Stimulated activated CD4-positive, alpha-beta T cell treated with anti-CD3 and anti-CD28 coated beads, TNF-alpha, amount 100 ng/mL, for 48 hours (primary cell): ENCODE measurements at regions not wholly inside any gene's neighbourhood (a gene's known extent, or its start where the extent isn't known, plus 50 kb on each side); places are given as distances from the start of the nearest gene placed in this dataset.

Experiments used
- DNase-seq, 3 donors: peaks; one replicate each; pipeline ENCODE4 v3.0.0-alpha.2; 2020; ENCODE audit warnings: low read depth in 3 of 3

GRCh38 chr4:31058656-31059055 lies 338.5 kb downstream of the PCDH7 start:
- DNase-seq, result no peak

- no peak for DNase-seq
Measured at GRCh38 chr4:31059753-31060522, 339.8 kb downstream of the PCDH7 start.

GRCh38 chr4:31065086-31065485 lies 344.9 kb downstream of the PCDH7 start:
- DNase-seq, result no peak

DNA sequence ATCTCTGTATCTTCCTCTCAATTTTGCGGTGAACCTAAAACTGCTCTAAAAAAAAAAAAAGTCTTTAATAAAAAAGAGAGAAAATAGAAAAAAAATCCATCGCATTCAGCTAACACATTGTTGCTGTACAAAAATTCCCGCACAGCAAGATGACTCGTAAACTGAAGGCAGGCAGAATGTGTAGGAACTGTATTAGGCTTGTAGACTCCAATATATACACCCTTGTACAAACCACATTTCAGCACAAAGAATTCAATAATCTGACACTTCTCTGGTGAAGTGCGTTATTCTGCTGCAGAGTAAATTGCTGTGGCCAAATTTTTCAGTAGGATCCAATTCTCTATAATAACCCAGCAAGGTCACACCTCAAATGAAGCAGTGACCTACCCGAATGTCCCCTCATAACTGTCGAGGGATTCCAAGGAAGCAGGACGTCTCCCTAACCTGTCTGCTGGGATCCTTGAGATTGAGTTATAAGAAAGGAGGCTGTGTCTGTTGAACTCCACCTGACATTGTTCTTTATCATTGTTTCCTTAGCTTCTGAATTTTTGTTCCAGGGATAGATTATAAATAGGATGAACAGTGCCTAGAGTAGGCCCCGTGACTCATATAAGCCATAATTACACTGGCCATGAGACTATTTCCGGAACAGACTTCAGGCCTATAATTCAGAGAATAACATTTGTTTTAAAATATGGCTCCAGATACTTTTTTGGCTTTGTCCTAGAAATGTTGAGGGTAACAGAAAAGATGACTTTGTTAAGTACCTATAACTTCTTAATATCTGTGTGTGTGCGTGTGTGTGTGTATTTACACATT lies 348.3 kb downstream of the PCDH7 start:
- DNase-seq, result no peak

DNA sequence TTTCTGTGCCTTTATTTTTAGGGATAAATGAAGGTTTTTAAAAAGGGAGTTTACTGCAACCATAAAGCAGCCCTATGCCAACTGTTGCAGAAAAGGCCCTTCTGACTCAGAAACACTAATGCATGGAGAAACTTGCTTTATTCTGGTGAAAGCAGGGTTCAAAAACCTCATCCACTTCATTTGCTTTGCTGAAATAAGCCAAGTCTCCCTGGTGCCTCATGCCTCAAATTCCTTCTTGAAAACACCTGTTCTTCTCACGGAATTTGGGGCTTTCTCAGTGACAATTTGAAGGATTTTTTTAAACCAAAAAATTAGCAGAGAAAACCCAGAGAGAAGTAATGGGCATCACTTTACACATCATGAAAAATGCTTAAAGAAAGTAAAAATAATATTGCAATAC lies 349.0 kb downstream of the PCDH7 start:
- DNase-seq, result no peak

GRCh38 chr4:31071508-31072486 lies 351.6 kb downstream of the PCDH7 start:
- no peak for DNase-seq

DNA sequence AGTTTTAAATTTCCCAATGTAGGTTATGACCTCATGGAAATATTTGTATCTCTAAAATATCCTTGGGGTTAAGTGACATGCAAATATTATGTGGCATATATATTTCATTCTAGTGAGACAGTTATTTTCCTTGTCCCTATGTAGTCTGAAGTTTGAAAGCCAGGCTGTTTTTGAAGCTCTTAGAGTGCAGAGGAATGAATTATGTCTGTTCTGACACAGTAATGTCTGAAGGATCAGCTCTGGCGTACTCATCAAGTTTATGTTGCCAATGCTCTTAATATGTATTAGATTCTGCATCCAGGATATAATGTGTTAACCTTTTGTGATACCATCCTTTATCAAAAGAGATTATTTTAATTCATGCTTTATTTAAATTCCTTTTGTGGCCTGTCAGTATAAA lies 355.8 kb downstream of the PCDH7 start:
- DNase-seq, result no peak

- no peak for DNase-seq
Measured at GRCh38 chr4:31078661-31079060, 358.5 kb downstream of the PCDH7 start.

DNA sequence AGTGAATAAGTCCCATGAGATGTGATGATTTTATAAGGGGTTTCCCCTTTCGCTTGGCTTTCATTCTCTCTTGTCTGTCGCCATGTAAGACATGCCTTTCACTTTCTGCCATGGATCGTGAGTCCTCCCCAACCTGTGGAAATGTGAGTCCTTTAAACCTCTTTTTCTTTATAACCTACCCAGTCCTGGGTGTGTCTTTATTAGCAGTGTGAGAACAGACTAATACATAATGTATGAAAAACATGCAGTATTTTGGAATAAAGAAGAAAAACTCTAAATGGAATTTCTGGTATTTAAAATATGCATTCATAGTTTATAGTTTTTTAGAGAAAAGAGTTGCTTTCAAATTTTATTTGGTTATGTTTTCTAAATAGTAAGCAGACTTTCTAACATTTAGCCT lies 360.7 kb downstream of the PCDH7 start:
- no peak for DNase-seq

DNA sequence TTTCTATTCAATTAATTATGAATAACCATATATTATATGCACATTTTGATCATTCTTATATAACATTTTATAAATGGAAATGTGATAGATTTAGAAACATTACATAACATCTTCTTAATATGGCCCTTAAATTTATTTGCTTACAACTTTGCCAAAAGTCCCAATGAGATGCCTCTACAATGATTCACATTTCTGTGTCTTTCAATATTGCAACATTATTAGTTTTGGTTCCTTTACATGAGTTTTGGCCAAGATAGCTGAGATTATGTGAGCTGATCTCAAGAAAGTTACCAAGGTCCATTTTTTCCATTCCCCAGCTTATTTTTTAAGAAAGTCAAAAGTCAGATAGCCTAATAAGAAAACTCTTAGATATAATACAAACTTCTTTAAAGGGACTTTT lies 361.2 kb downstream of the PCDH7 start:
- no peak for DNase-seq

- DNase-seq, result no peak
Measured at GRCh38 chr4:31083456-31083855, 363.3 kb downstream of the PCDH7 start.

DNA sequence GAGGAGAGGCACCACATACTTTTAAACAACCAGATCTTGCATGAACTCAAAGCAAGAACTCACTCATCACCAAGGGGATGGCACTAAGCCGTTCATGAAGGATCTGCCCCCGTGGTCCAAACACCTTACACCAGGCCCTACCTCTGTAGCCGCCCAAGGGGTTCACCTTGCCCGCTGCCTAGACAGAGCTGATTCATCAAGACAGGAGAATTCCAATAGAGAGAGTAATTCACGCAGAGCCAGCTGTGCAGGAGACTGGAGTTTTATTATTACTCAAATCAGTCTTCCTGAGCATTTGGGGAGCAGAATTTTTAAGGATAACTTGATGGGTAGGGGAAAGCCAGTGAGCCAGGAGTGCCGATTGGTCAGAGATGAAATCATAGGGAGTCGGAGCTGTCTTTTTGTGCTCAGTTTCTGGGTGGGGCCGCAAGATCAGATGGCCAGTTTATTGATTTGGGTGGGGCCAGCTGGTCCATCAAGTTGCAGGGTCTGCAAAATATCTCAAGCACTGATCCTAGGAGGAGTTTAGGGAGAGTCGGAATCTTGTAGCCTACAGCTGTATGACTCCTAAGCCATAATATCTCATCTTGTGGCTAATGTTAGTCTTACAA lies 364.7 kb downstream of the PCDH7 start:
- DNase-seq, result no peak

- no peak for DNase-seq
Measured at GRCh38 chr4:31085689-31086088, 365.5 kb downstream of the PCDH7 start.

DNA sequence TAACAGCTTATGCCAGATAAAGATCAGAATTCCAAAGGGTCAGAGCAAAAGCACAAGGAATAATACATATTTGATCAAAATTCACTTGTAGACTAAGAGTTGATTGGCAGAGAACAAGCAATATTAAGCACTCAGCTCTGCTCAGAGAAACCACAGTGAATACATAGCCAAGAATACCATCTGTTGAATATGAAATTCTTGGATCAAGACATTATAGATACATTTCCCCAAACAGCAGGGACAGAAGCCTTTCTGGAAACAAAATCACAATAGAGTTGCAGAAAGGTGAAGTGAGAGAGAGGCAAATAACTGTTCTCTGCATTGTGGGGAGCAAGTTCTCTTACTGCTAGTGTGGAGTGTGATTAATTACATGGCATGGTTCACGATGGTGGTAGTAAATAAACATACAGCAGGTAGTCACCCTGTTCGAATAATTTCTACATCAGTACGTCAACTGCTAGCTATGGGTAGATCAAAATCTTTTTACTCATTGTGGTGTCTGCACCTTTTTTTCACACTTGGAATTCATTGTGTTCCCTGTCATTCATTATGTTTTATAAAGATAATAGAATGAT lies 366.7 kb downstream of the PCDH7 start:
- no peak for DNase-seq

- DNase-seq, result no peak
Measured at GRCh38 chr4:31088600-31089230, 368.5 kb downstream of the PCDH7 start.

- DNase-seq, result no peak
Measured at GRCh38 chr4:31089815-31090214, 369.6 kb downstream of the PCDH7 start.

DNA sequence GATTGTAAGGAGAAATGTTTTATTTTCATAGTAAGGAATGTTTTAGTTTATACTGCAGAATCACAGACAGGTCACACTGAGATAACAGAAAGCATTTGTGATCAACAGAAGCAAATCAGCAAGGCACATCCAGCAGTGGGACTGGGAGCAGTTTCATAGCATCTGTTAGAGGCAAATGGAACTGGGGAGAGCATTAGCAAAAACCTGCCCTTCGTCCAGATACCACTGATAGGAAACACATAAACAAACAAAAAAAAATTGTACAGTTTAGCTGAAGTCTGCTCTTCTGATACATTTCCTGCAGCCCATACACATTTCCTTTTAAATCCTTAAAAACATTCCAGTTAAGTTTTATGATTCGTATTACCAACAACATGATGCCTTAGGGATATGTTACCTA lies 374.3 kb downstream of the PCDH7 start:
- no peak for DNase-seq

- no peak for DNase-seq
Measured at GRCh38 chr4:31097999-31098398, 377.8 kb downstream of the PCDH7 start.

GRCh38 chr4:31100536-31100935 lies 380.4 kb downstream of the PCDH7 start:
- no peak for DNase-seq

- DNase-seq, result no peak
Measured at GRCh38 chr4:31104043-31104442, 383.9 kb downstream of the PCDH7 start.

- DNase-seq, result no peak
Measured at GRCh38 chr4:31104577-31104976, 384.4 kb downstream of the PCDH7 start.
